ENCODE measurements at regions not wholly inside any gene's neighbourhood (a gene's known extent, or its start where the extent isn't known, plus 50 kb on each side); places are given as distances from the start of the nearest gene placed in this dataset.

- intact Hi-C loops (cut with DNase I) = no loop called here
- peak in 2 of 5 donors; percentile 43 to 70 for DNase-seq
- no peaks in the 10 kb centered on the region for H3K36me3 ChIP-seq
- no peak overlapping the region for H3K4me3 ChIP-seq
- no peaks in the 10 kb centered on the region for H3K27me3 ChIP-seq
- WGBS, 3 donors = 50 to 58% (median 51%) methylated on average over 9 of the region's 9 CpGs
- H3K9me3 ChIP-seq = no peaks in the 10 kb centered on the region
- H3K27ac ChIP-seq = no peak overlapping the region
- TF ChIP-seq CTCF (IDR thresholded peaks at IDR 0.05) = no peak
- no peak for TF ChIP-seq EP300 (IDR thresholded peaks at IDR 0.05)
- TF ChIP-seq POLR2A (IDR thresholded peaks at IDR 0.05) = no peak
- peaks cover 14% of the 10 kb centered on the region for H3K4me1 ChIP-seq (ENCODE audit: insufficient read depth)
Measured at GRCh38 chr5:74251141-74252035, 389.1 kb downstream of the ENC1 start.

- intact Hi-C loops (cut with DNase I) = no loop called here
- TF ChIP-seq POLR2A (IDR thresholded peaks at IDR 0.05) = no peak
- no peak for TF ChIP-seq CTCF (IDR thresholded peaks at IDR 0.05)
- no peak for TF ChIP-seq EP300 (IDR thresholded peaks at IDR 0.05)
- Histone ChIP-seq H3K27ac (no peak overlapping the region), H3K9me3 (no peaks in the 10 kb centered on the region), H3K4me3 (no peak overlapping the region), H3K36me3 (no peaks in the 10 kb centered on the region), H3K4me1 (ENCODE audit: insufficient read depth) (peaks cover 11% of the 10 kb centered on the region), H3K27me3 (no peaks in the 10 kb centered on the region)
- DNase-seq = no peak
- WGBS, 3 donors = 62 to 63% (median 62%) methylated on average over 6 of the region's 6 CpGs
Measured at GRCh38 chr5:74250304-74251102, 390.0 kb downstream of the ENC1 start.

- no peak for TF ChIP-seq EP300 (IDR thresholded peaks at IDR 0.05)
- TF ChIP-seq POLR2A (IDR thresholded peaks at IDR 0.05) = no peak
- TF ChIP-seq CTCF (IDR thresholded peaks at IDR 0.05) = no peak
- intact Hi-C loops (cut with DNase I) = no loop called here
- H3K9me3 ChIP-seq = no peaks in the 10 kb centered on the region
- H3K36me3 ChIP-seq = no peaks in the 10 kb centered on the region
- H3K27me3 ChIP-seq = no peaks in the 10 kb centered on the region
- H3K4me1 ChIP-seq (ENCODE audit: insufficient read depth) = peaks cover 11% of the 10 kb centered on the region
- H3K27ac ChIP-seq = no peak overlapping the region
- no peak for DNase-seq
- no peak overlapping the region for H3K4me3 ChIP-seq
Measured at GRCh38 chr5:74248576-74248975, 392.0 kb downstream of the ENC1 start.

- peaks cover 10% of the 10 kb centered on the region for H3K4me1 ChIP-seq (ENCODE audit: insufficient read depth)
- 61 to 80% (median 70%) methylated on average over 3 of the region's 3 CpGs for WGBS, 3 donors
- intact Hi-C loops (cut with DNase I) = no loop called here
Measured at GRCh38 chr5:74244406-74244805, 396.1 kb downstream of the ENC1 start.

More at GRCh38 chr5:74244406-74244805, 396.1 kb downstream of the ENC1 start:
- H3K27me3 ChIP-seq = no peaks in the 10 kb centered on the region
- no peak overlapping the region for H3K4me3 ChIP-seq
- no peak for DNase-seq
- no peak overlapping the region for H3K27ac ChIP-seq
- no peaks in the 10 kb centered on the region for H3K9me3 ChIP-seq
- H3K36me3 ChIP-seq = no peaks in the 10 kb centered on the region
- TF ChIP-seq EP300 (IDR thresholded peaks at IDR 0.05) (no peak), CTCF (IDR thresholded peaks at IDR 0.05) (no peak), POLR2A (IDR thresholded peaks at IDR 0.05) (no peak)

Data from ovary (tissue), 7 donors.